ENCODE measurements at regions not wholly inside any gene's neighbourhood (a gene's known extent, or its start where the extent isn't known, plus 50 kb on each side); places are given as distances from the start of the nearest gene placed in this dataset.

- no peak for TF ChIP-seq CTCF (IDR thresholded peaks at IDR 0.05; ENCODE audit: borderline replicate concordance)
- H3K4me1 ChIP-seq, result no peaks in the 10 kb centered on the region
- DNase-seq, result no peak
Measured at GRCh38 chrX:88621278-88621677, 125.7 kb upstream of the CPXCR1 start.

GRCh38 chrX:88655460-88655859, 91.6 kb upstream of the CPXCR1 start:
- H3K9me3 ChIP-seq (replicated peaks), result no peaks in the 10 kb centered on the region
- H3K4me1 ChIP-seq, result no peaks in the 10 kb centered on the region
- H3K36me3 ChIP-seq, result no peaks in the 10 kb centered on the region
- DNase-seq, result no peak
- TF ChIP-seq CTCF (IDR thresholded peaks at IDR 0.05; ENCODE audit: borderline replicate concordance), result no peak
- no peak overlapping the region for H3K4me3 ChIP-seq
- H3K27me3 ChIP-seq (ENCODE audit: low read depth), result no peaks in the 10 kb centered on the region
- no peak overlapping the region for H3K27ac ChIP-seq (replicated peaks)
- intact Hi-C loops (cut with micrococcal nuclease), result no loop called here

More at GRCh38 chrX:88621278-88621677, 125.7 kb upstream of the CPXCR1 start:
- Histone ChIP-seq H3K9me3 (replicated peaks) (no peaks in the 10 kb centered on the region), H3K36me3 (no peaks in the 10 kb centered on the region), H3K27ac (replicated peaks) (no peak overlapping the region), H3K4me3 (no peak overlapping the region), H3K27me3 (ENCODE audit: low read depth) (no peaks in the 10 kb centered on the region)
- intact Hi-C loops (cut with micrococcal nuclease), result no loop called here

- TF ChIP-seq CTCF (IDR thresholded peaks at IDR 0.05; ENCODE audit: borderline replicate concordance), result no peak
- H3K27ac ChIP-seq (replicated peaks), result no peak overlapping the region
- no peaks in the 10 kb centered on the region for H3K4me1 ChIP-seq
- H3K36me3 ChIP-seq, result no peaks in the 10 kb centered on the region
- no peaks in the 10 kb centered on the region for H3K9me3 ChIP-seq (replicated peaks)
- no peaks in the 10 kb centered on the region for H3K27me3 ChIP-seq (ENCODE audit: low read depth)
- no peak overlapping the region for H3K4me3 ChIP-seq
- intact Hi-C loops (cut with micrococcal nuclease), result no loop called here
- DNase-seq, result no peak
Measured at GRCh38 chrX:88660836-88661235, 86.2 kb upstream of the CPXCR1 start.

GRCh38 chrX:88672261-88672660, 74.8 kb upstream of the CPXCR1 start:
- intact Hi-C loops (cut with micrococcal nuclease), result no loop called here
- Histone ChIP-seq H3K27ac (replicated peaks) (no peak overlapping the region), H3K36me3 (no peaks in the 10 kb centered on the region), H3K4me1 (no peaks in the 10 kb centered on the region), H3K9me3 (replicated peaks) (no peaks in the 10 kb centered on the region), H3K4me3 (no peak overlapping the region), H3K27me3 (ENCODE audit: low read depth) (no peaks in the 10 kb centered on the region)
- no peak for TF ChIP-seq CTCF (IDR thresholded peaks at IDR 0.05; ENCODE audit: borderline replicate concordance)
- no peak for DNase-seq
